ENCODE measurements at regions not wholly inside any gene's neighbourhood (a gene's known extent, or its start where the extent isn't known, plus 50 kb on each side); places are given as distances from the start of the nearest gene placed in this dataset.

- Histone ChIP-seq H3K27me3 (ENCODE audit: control insufficient read depth, insufficient read depth, low read length) (peaks cover 13% of the 10 kb centered on the region), H3K27ac (ENCODE audit: low read depth, low read length) (no peak overlapping the region), H3K9me3 (ENCODE audit: control insufficient read depth, insufficient read depth, low read length) (no peaks in the 10 kb centered on the region), H3K36me3 (ENCODE audit: control insufficient read depth, insufficient read depth, low read length) (no peaks in the 10 kb centered on the region), H3K4me3 (ENCODE audit: low read depth, low read length) (no peak overlapping the region), H3K4me1 (ENCODE audit: control insufficient read depth, insufficient read depth, low read length) (peaks cover 10% of the 10 kb centered on the region)
- peak in 1 of 6 donors; percentile 48 for DNase-seq (ENCODE audit: low read depth in 4 of 6, low spot score in 6 of 6)
- 50% methylated on average over 11 of the region's 21 CpGs for WGBS (ENCODE audit: insufficient coverage)
Observed at GRCh38 chr16:54585094-54585997, 298.8 kb upstream of the IRX3 start.

- Histone ChIP-seq H3K27ac (ENCODE audit: low read depth, low read length) (no peak overlapping the region), H3K4me1 (ENCODE audit: control insufficient read depth, insufficient read depth, low read length) (peaks cover 10% of the 10 kb centered on the region), H3K27me3 (ENCODE audit: control insufficient read depth, insufficient read depth, low read length) (peaks cover 13% of the 10 kb centered on the region), H3K36me3 (ENCODE audit: control insufficient read depth, insufficient read depth, low read length) (no peaks in the 10 kb centered on the region), H3K4me3 (ENCODE audit: low read depth, low read length) (no peak overlapping the region), H3K9me3 (ENCODE audit: control insufficient read depth, insufficient read depth, low read length) (no peaks in the 10 kb centered on the region)
- no peak for DNase-seq (ENCODE audit: low read depth in 4 of 6, low spot score in 6 of 6)
- no CpG with 5 or more reads among the region's 3 CpGs for WGBS (ENCODE audit: insufficient coverage)
Observed at GRCh38 chr16:54584121-54584520, 297.5 kb upstream of the IRX3 start.

DNA sequence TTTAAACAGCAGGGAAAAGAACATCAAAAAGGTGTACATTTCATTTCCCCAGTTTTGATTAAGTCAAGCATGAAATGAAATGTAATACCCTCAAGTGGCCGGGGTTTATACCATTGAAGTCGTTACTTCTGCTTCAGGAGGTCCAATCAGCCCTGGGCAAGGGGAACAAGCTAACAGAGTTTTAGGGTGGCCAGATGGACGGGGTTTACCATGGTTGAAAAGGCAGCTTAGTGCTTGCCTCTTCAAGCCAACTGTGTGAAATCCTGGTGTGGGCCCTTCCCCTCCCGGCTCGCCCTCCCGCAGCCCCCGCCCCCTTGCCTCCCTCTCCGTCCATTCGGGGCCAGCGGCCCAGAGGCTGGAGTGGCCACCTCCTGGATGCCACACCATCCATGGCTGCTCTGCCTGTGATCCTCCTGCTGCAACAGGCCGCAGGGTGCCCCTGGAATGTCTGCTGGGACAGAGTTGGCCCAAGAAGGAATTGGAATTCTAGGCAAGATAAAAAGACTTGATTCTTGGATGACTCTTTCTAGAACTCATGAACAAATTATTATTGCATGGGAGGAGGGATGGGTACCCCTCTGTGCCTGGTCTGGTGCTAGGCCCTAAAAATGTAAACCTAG lies 296.2 kb upstream of the IRX3 start:
- WGBS (ENCODE audit: insufficient coverage), result 20% methylated on average over 7 of the region's 11 CpGs
- Histone ChIP-seq H3K27ac (ENCODE audit: low read depth, low read length) (no peak overlapping the region), H3K27me3 (ENCODE audit: control insufficient read depth, insufficient read depth, low read length) (peaks cover 27% of the 10 kb centered on the region), H3K4me3 (ENCODE audit: low read depth, low read length) (no peak overlapping the region), H3K9me3 (ENCODE audit: control insufficient read depth, insufficient read depth, low read length) (no peaks in the 10 kb centered on the region), H3K36me3 (ENCODE audit: control insufficient read depth, insufficient read depth, low read length) (no peaks in the 10 kb centered on the region), H3K4me1 (ENCODE audit: control insufficient read depth, insufficient read depth, low read length) (peaks cover 12% of the 10 kb centered on the region)
- peak in 1 of 6 donors; percentile 40 for DNase-seq (ENCODE audit: low read depth in 4 of 6, low spot score in 6 of 6)

GRCh38 chr16:54579106-54579728 lies 292.6 kb upstream of the IRX3 start:
- no peak overlapping the region for H3K4me3 ChIP-seq (ENCODE audit: low read depth, low read length)
- WGBS (ENCODE audit: insufficient coverage), result no CpG with 5 or more reads among the region's 2 CpGs
- no peaks in the 10 kb centered on the region for H3K36me3 ChIP-seq (ENCODE audit: control insufficient read depth, insufficient read depth, low read length)
- H3K4me1 ChIP-seq (ENCODE audit: control insufficient read depth, insufficient read depth, low read length), result peaks cover 10% of the 10 kb centered on the region
- no peaks in the 10 kb centered on the region for H3K9me3 ChIP-seq (ENCODE audit: control insufficient read depth, insufficient read depth, low read length)
- DNase-seq (ENCODE audit: low read depth in 4 of 6, low spot score in 6 of 6), result no peak
- H3K27ac ChIP-seq (ENCODE audit: low read depth, low read length), result no peak overlapping the region
- H3K27me3 ChIP-seq (ENCODE audit: control insufficient read depth, insufficient read depth, low read length), result peaks cover 33% of the 10 kb centered on the region

GRCh38 chr16:54577651-54578128 lies 291.1 kb upstream of the IRX3 start:
- Histone ChIP-seq H3K4me1 (ENCODE audit: control insufficient read depth, insufficient read depth, low read length) (peaks cover 7% of the 10 kb centered on the region), H3K9me3 (ENCODE audit: control insufficient read depth, insufficient read depth, low read length) (no peaks in the 10 kb centered on the region), H3K36me3 (ENCODE audit: control insufficient read depth, insufficient read depth, low read length) (no peaks in the 10 kb centered on the region), H3K27me3 (ENCODE audit: control insufficient read depth, insufficient read depth, low read length) (peaks cover 33% of the 10 kb centered on the region), H3K4me3 (ENCODE audit: low read depth, low read length) (no peak overlapping the region), H3K27ac (ENCODE audit: low read depth, low read length) (no peak overlapping the region)
- no peak for DNase-seq (ENCODE audit: low read depth in 4 of 6, low spot score in 6 of 6)
- 25% methylated on average over 12 of the region's 15 CpGs for WGBS (ENCODE audit: insufficient coverage)

DNA sequence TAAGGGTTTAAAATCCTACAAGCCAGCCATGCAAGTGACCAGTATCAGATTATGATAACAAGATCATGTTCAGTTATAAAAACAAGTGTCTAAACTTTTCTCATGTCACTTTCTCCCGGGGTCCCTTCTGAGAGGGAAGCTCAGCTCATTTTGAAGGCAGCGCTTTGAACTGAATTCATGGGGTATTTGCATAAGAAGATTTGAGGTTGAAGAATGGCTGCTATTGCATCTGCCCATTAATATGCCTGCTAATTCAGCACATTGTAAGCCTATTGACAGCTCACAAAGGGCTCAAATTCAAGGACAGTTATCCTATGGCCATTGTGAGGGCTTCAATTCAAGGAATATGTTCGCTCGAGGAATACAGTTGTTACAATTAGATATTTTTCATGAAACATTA lies 290.2 kb upstream of the IRX3 start:
- WGBS (ENCODE audit: insufficient coverage), result no CpG with 5 or more reads among the region's 4 CpGs
- peaks cover 33% of the 10 kb centered on the region for H3K27me3 ChIP-seq (ENCODE audit: control insufficient read depth, insufficient read depth, low read length)
- no peak for DNase-seq (ENCODE audit: low read depth in 4 of 6, low spot score in 6 of 6)

DNA sequence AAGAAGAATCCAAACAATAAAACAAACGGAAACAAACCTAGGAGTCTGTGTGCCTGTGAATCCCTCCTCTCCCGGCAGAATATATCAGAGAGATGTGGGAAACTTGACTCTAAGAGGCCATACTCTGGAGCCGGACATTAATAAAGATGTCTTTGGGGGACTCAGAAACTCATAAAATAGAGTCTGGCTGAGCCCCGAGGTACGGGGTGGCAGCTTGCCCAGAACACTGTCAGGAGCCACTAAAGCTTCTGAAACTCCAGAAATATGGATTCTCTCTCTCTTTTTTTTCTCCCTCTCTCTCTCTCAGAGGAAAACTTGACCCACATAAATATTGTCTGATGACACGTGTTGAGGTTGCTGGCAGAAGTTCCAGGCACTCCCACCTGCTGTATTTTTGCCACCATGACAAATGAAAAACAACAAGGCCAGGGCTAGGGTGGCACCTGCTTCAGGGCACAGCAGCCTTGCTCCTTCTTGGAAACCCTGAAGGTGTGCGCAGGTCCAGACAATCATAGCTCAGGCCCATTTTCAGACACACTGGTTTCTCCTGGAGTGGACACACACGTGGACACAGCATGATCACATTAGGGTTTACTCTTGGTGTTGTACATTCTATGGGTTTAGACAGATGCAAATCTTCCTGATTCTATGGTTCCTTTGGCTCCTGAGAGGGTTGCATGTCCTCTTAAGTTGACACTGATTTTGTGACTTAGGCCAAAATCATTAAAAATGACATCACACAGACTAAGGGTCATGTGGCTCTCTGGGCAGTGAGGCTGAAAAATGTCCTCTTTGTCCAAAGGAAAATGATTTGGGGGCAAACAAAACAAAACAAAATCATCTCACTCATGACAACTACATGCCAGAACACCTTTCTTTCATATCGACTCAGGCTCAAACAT lies 282.6 kb upstream of the IRX3 start:
- no peaks in the 10 kb centered on the region for H3K27me3 ChIP-seq (ENCODE audit: control insufficient read depth, insufficient read depth, low read length)
- DNase-seq (ENCODE audit: low read depth in 4 of 6, low spot score in 6 of 6), result peak in 2 of 6 donors; percentile 42 to 68
- 49% methylated on average over 7 of the region's 9 CpGs for WGBS (ENCODE audit: insufficient coverage)
- H3K27ac ChIP-seq (ENCODE audit: low read depth, low read length), result no peak overlapping the region
- no peak overlapping the region for H3K4me3 ChIP-seq (ENCODE audit: low read depth, low read length)
- no peaks in the 10 kb centered on the region for H3K9me3 ChIP-seq (ENCODE audit: control insufficient read depth, insufficient read depth, low read length)
- H3K4me1 ChIP-seq (ENCODE audit: control insufficient read depth, insufficient read depth, low read length), result no peaks in the 10 kb centered on the region
- H3K36me3 ChIP-seq (ENCODE audit: control insufficient read depth, insufficient read depth, low read length), result no peaks in the 10 kb centered on the region

More for the DNA sequence above, 290.2 kb upstream of the IRX3 start:
- Histone ChIP-seq H3K4me3 (ENCODE audit: low read depth, low read length) (no peak overlapping the region), H3K9me3 (ENCODE audit: control insufficient read depth, insufficient read depth, low read length) (no peaks in the 10 kb centered on the region), H3K4me1 (ENCODE audit: control insufficient read depth, insufficient read depth, low read length) (peaks cover 6% of the 10 kb centered on the region), H3K36me3 (ENCODE audit: control insufficient read depth, insufficient read depth, low read length) (no peaks in the 10 kb centered on the region), H3K27ac (ENCODE audit: low read depth, low read length) (no peak overlapping the region)

- Histone ChIP-seq H3K9me3 (ENCODE audit: control insufficient read depth, insufficient read depth, low read length) (no peaks in the 10 kb centered on the region), H3K4me3 (ENCODE audit: low read depth, low read length) (no peak overlapping the region), H3K36me3 (ENCODE audit: control insufficient read depth, insufficient read depth, low read length) (no peaks in the 10 kb centered on the region), H3K27me3 (ENCODE audit: control insufficient read depth, insufficient read depth, low read length) (no peaks in the 10 kb centered on the region), H3K4me1 (ENCODE audit: control insufficient read depth, insufficient read depth, low read length) (no peaks in the 10 kb centered on the region), H3K27ac (ENCODE audit: low read depth, low read length) (no peak overlapping the region)
- peak in 1 of 6 donors; percentile 37 for DNase-seq (ENCODE audit: low read depth in 4 of 6, low spot score in 6 of 6)
- 60% methylated on average over 4 of the region's 4 CpGs for WGBS (ENCODE audit: insufficient coverage)
Observed at GRCh38 chr16:54564841-54565240, 278.3 kb upstream of the IRX3 start.

GRCh38 chr16:54554581-54554980 lies 268.0 kb upstream of the IRX3 start:
- H3K27ac ChIP-seq (ENCODE audit: low read depth, low read length), result no peak overlapping the region
- WGBS (ENCODE audit: insufficient coverage), result no CpG with 5 or more reads among the region's 3 CpGs
- DNase-seq (ENCODE audit: low read depth in 4 of 6, low spot score in 6 of 6), result no peak
- H3K27me3 ChIP-seq (ENCODE audit: control insufficient read depth, insufficient read depth, low read length), result no peaks in the 10 kb centered on the region
- H3K36me3 ChIP-seq (ENCODE audit: control insufficient read depth, insufficient read depth, low read length), result no peaks in the 10 kb centered on the region
- no peaks in the 10 kb centered on the region for H3K4me1 ChIP-seq (ENCODE audit: control insufficient read depth, insufficient read depth, low read length)
- peaks cover 3% of the 10 kb centered on the region for H3K9me3 ChIP-seq (ENCODE audit: control insufficient read depth, insufficient read depth, low read length)
- no peak overlapping the region for H3K4me3 ChIP-seq (ENCODE audit: low read depth, low read length)

Measured in spinal cord (tissue), 9 donors.